ENCODE measurements at regions not wholly inside any gene's neighbourhood (a gene's known extent, or its start where the extent isn't known, plus 50 kb on each side); places are given as distances from the start of the nearest gene placed in this dataset.

GRCh38 chr4:128589384-128589965, 220.0 kb upstream of the JADE1 start:
- Mint-ChIP-seq H3K27me3 (peaks cover 0 to 2% (median 0%) of the 10 kb centered on the region in 5 donors), H3K4me3 (no peak overlapping the region), H3K9me3 (peaks cover 0 to 10% (median 4%) of the 10 kb centered on the region in 11 donors), H3K4me1 (no peaks in the 10 kb centered on the region), H3K27ac (no peak overlapping the region), H3K36me3 (peaks cover 0 to 3% (median 0%) of the 10 kb centered on the region in 5 donors)
- Histone ChIP-seq H3K27ac (ENCODE audit: low read depth, low read length) (no peak overlapping the region), H3K4me3 (ENCODE audit: low read length) (no peak overlapping the region), H3K9me3 (ENCODE audit: control insufficient read depth in 2 of 3, low read length in 3 of 3) (peaks cover 0 to 3% (median 0%) of the 10 kb centered on the region in 3 experiments), H3K4me1 (ENCODE audit: control insufficient read depth in 2 of 2, insufficient read depth in 2 of 2, low read length in 2 of 2) (no peaks in the 10 kb centered on the region), H3K27me3 (ENCODE audit: control insufficient read depth in 2 of 2, insufficient read depth in 2 of 2, low read length in 2 of 2) (no peaks in the 10 kb centered on the region), H3K36me3 (ENCODE audit: control insufficient read depth in 2 of 3, insufficient read depth in 3 of 3, low read length in 3 of 3) (no peaks in the 10 kb centered on the region)
- ChIA-PET POLR2A (no interaction called here), CTCF (no interaction called here)
- DNase-seq, result no peak
- ATAC-seq, result no peak
- intact Hi-C loops (cut with micrococcal nuclease), result no loop called here

- Mint-ChIP-seq H3K36me3 (no peaks in the 10 kb centered on the region), H3K4me3 (no peak overlapping the region), H3K9me3 (no peaks in the 10 kb centered on the region), H3K27ac (no peak overlapping the region), H3K4me1 (no peaks in the 10 kb centered on the region), H3K27me3 (peaks cover 0 to 10% (median 2%) of the 10 kb centered on the region in 5 donors)
- ChIA-PET CTCF (interaction anchor here (0.6 kb wide), 1 partner anchor 189 kb away, joined by 3 read pairs; no protein-coding TSS in a partner anchor), POLR2A (no interaction called here)
- no peaks in the 10 kb centered on the region for H3K36me3 ChIP-seq (ENCODE audit: control insufficient read depth in 2 of 3, insufficient read depth in 3 of 3, low read length in 3 of 3)
- no peaks in the 10 kb centered on the region for H3K27me3 ChIP-seq (ENCODE audit: control insufficient read depth in 2 of 2, insufficient read depth in 2 of 2, low read length in 2 of 2)
- H3K4me1 ChIP-seq (ENCODE audit: control insufficient read depth in 2 of 2, insufficient read depth in 2 of 2, low read length in 2 of 2), result no peaks in the 10 kb centered on the region
- ATAC-seq, result no peak
- no peaks in the 10 kb centered on the region for H3K9me3 ChIP-seq (ENCODE audit: control insufficient read depth in 2 of 3, low read length in 3 of 3)
- H3K4me3 ChIP-seq (ENCODE audit: low read length), result no peak overlapping the region
- intact Hi-C loops (cut with micrococcal nuclease), result no loop called here
- DNase-seq, result no peak
- H3K27ac ChIP-seq (ENCODE audit: low read depth, low read length), result no peak overlapping the region
Observed at GRCh38 chr4:128587382-128587781, 222.1 kb upstream of the JADE1 start.

- no peak overlapping the region for H3K4me3 ChIP-seq (ENCODE audit: low read length)
- Mint-ChIP-seq H3K27me3 (peaks cover 0 to 16% (median 2%) of the 10 kb centered on the region in 5 donors), H3K4me1 (no peaks in the 10 kb centered on the region), H3K27ac (no peak overlapping the region), H3K9me3 (no peaks in the 10 kb centered on the region), H3K4me3 (no peak overlapping the region), H3K36me3 (no peaks in the 10 kb centered on the region)
- POLR2A ChIA-PET, result no interaction called here
- H3K36me3 ChIP-seq (ENCODE audit: control insufficient read depth in 2 of 3, insufficient read depth in 3 of 3, low read length in 3 of 3), result no peaks in the 10 kb centered on the region
- no peak for DNase-seq
- no peak for ATAC-seq
- H3K27ac ChIP-seq (ENCODE audit: low read depth, low read length), result no peak overlapping the region
- no peaks in the 10 kb centered on the region for H3K4me1 ChIP-seq (ENCODE audit: control insufficient read depth in 2 of 2, insufficient read depth in 2 of 2, low read length in 2 of 2)
- H3K9me3 ChIP-seq (ENCODE audit: control insufficient read depth in 2 of 3, low read length in 3 of 3), result no peaks in the 10 kb centered on the region
- no peaks in the 10 kb centered on the region for H3K27me3 ChIP-seq (ENCODE audit: control insufficient read depth in 2 of 2, insufficient read depth in 2 of 2, low read length in 2 of 2)
- intact Hi-C loops (cut with micrococcal nuclease), result no loop called here
- CTCF ChIA-PET, result interaction anchor here (0.5 kb wide), 1 partner anchor 18 kb away, joined by 4 read pairs; no protein-coding TSS in a partner anchor
Observed at GRCh38 chr4:128583753-128584712, 225.5 kb upstream of the JADE1 start.

GRCh38 chr4:128582427-128582870, 227.1 kb upstream of the JADE1 start:
- H3K9me3 Mint-ChIP-seq, result no peaks in the 10 kb centered on the region
- H3K9me3 ChIP-seq (ENCODE audit: control insufficient read depth in 2 of 3, low read length in 3 of 3), result no peaks in the 10 kb centered on the region
- H3K4me3 Mint-ChIP-seq, result no peak overlapping the region
- H3K36me3 ChIP-seq (ENCODE audit: control insufficient read depth in 2 of 3, insufficient read depth in 3 of 3, low read length in 3 of 3), result no peaks in the 10 kb centered on the region
- H3K27me3 Mint-ChIP-seq, result peaks cover 0 to 16% (median 2%) of the 10 kb centered on the region in 5 donors
- H3K4me3 ChIP-seq (ENCODE audit: low read length), result no peak overlapping the region
- no peak for DNase-seq
- ChIA-PET CTCF (no interaction called here), POLR2A (no interaction called here)
- no peaks in the 10 kb centered on the region for H3K27me3 ChIP-seq (ENCODE audit: control insufficient read depth in 2 of 2, insufficient read depth in 2 of 2, low read length in 2 of 2)
- H3K36me3 Mint-ChIP-seq, result no peaks in the 10 kb centered on the region
- H3K27ac ChIP-seq (ENCODE audit: low read depth, low read length), result no peak overlapping the region
- H3K27ac Mint-ChIP-seq, result no peak overlapping the region
- H3K4me1 Mint-ChIP-seq, result no peaks in the 10 kb centered on the region
- ATAC-seq, result no peak
- intact Hi-C loops (cut with micrococcal nuclease), result no loop called here
- H3K4me1 ChIP-seq (ENCODE audit: control insufficient read depth in 2 of 2, insufficient read depth in 2 of 2, low read length in 2 of 2), result no peaks in the 10 kb centered on the region

GRCh38 chr4:128579154-128579853, 230.2 kb upstream of the JADE1 start:
- CTCF ChIA-PET, result interaction anchor here (0.8 kb wide), 1 partner anchor 284 kb away, joined by 3 read pairs; no protein-coding TSS in a partner anchor
- intact Hi-C loops (cut with micrococcal nuclease), result no loop called here

GRCh38 chr4:128574706-128575105, 234.8 kb upstream of the JADE1 start:
- H3K27ac Mint-ChIP-seq, result no peak overlapping the region
- no peaks in the 10 kb centered on the region for H3K9me3 ChIP-seq (ENCODE audit: control insufficient read depth in 2 of 3, low read length in 3 of 3)
- peak; percentile 16 to 64 (median 51) for DNase-seq
- no peaks in the 10 kb centered on the region for H3K36me3 Mint-ChIP-seq
- ATAC-seq, result peak; percentile 67
- intact Hi-C loops (cut with micrococcal nuclease), result loop anchor here (1.0 to 2.0 kb wide), 3 partner anchors 235 to 384 kb away; partner anchors contain the start of gene JADE1 (in 2 of the 2)
- no peaks in the 10 kb centered on the region for H3K27me3 ChIP-seq (ENCODE audit: control insufficient read depth in 2 of 2, insufficient read depth in 2 of 2, low read length in 2 of 2)
- H3K9me3 Mint-ChIP-seq, result no peaks in the 10 kb centered on the region
- H3K4me1 ChIP-seq (ENCODE audit: control insufficient read depth in 2 of 2, insufficient read depth in 2 of 2, low read length in 2 of 2), result no peaks in the 10 kb centered on the region
- CTCF ChIA-PET, result interaction anchor here (0.6 to 2.5 kb wide), 5 partner anchors 12 to 289 kb away, joined by 3 to 9 read pairs (median 3); no protein-coding TSS in a partner anchor
- H3K36me3 ChIP-seq (ENCODE audit: control insufficient read depth in 2 of 3, insufficient read depth in 3 of 3, low read length in 3 of 3), result no peaks in the 10 kb centered on the region
- H3K4me3 ChIP-seq (ENCODE audit: low read length), result no peak overlapping the region
- H3K4me3 Mint-ChIP-seq, result no peak overlapping the region
- no peaks in the 10 kb centered on the region for H3K4me1 Mint-ChIP-seq
- POLR2A ChIA-PET, result no interaction called here
- peaks cover 0 to 16% (median 12%) of the 10 kb centered on the region in 5 donors for H3K27me3 Mint-ChIP-seq
- H3K27ac ChIP-seq (ENCODE audit: low read depth, low read length), result no peak overlapping the region

More at GRCh38 chr4:128579154-128579853, 230.2 kb upstream of the JADE1 start:
- no peaks in the 10 kb centered on the region for H3K9me3 Mint-ChIP-seq
- H3K4me1 ChIP-seq (ENCODE audit: control insufficient read depth in 2 of 2, insufficient read depth in 2 of 2, low read length in 2 of 2), result no peaks in the 10 kb centered on the region
- no peaks in the 10 kb centered on the region for H3K9me3 ChIP-seq (ENCODE audit: control insufficient read depth in 2 of 3, low read length in 3 of 3)
- H3K36me3 Mint-ChIP-seq, result no peaks in the 10 kb centered on the region
- POLR2A ChIA-PET, result no interaction called here
- peaks cover 0 to 16% (median 2%) of the 10 kb centered on the region in 5 donors for H3K27me3 Mint-ChIP-seq
- DNase-seq, result no peak
- no peak overlapping the region for H3K4me3 Mint-ChIP-seq
- no peaks in the 10 kb centered on the region for H3K36me3 ChIP-seq (ENCODE audit: control insufficient read depth in 2 of 3, insufficient read depth in 3 of 3, low read length in 3 of 3)
- H3K4me1 Mint-ChIP-seq, result no peaks in the 10 kb centered on the region
- H3K27me3 ChIP-seq (ENCODE audit: control insufficient read depth in 2 of 2, insufficient read depth in 2 of 2, low read length in 2 of 2), result no peaks in the 10 kb centered on the region
- H3K27ac ChIP-seq (ENCODE audit: low read depth, low read length), result no peak overlapping the region
- no peak for ATAC-seq
- H3K4me3 ChIP-seq (ENCODE audit: low read length), result no peak overlapping the region
- no peak overlapping the region for H3K27ac Mint-ChIP-seq

Measured in naive thymus-derived CD4-positive, alpha-beta T cell (primary cell).